Stimulated activated CD8-positive, alpha-beta memory T cell treated with anti-CD3 and anti-CD28 coated beads, Interleukin-7, amount 100 ng/mL, for 4 hours (primary cell): ENCODE measurements at regions not wholly inside any gene's neighbourhood (a gene's known extent, or its start where the extent isn't known, plus 50 kb on each side); places are given as distances from the start of the nearest gene placed in this dataset.
"Not testable (repeated sequence)": the region's sequence is repeated elsewhere in the genome, so short reads cannot be mapped to it uniquely, and the experiment has no call there.

Experiments
- DNase-seq, 2 donors: peaks; one replicate each; pipeline ENCODE4 v3.0.0-alpha.2; 2020; ENCODE audit warnings: low read depth in 2 of 2

DNA sequence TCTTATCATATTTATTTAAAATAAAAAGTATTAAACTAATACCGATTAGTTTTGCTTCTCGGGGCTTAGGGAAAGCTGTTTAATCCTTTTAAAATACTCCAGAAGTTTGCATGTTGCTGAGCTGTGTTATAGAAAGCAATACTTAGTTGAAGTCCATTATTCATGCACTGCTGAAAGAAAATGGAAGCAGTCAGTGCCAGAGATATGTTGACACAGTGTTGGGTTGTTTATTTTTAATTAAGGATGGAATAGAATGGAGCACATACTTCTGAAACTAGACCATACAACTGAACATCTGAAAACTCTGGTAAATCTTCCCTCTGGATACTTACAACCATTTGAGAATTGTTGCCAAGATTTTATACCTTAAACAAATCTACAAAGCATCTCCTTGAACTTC is 282.7 kb upstream of the CCDC179 start:
- no peak for DNase-seq

DNA sequence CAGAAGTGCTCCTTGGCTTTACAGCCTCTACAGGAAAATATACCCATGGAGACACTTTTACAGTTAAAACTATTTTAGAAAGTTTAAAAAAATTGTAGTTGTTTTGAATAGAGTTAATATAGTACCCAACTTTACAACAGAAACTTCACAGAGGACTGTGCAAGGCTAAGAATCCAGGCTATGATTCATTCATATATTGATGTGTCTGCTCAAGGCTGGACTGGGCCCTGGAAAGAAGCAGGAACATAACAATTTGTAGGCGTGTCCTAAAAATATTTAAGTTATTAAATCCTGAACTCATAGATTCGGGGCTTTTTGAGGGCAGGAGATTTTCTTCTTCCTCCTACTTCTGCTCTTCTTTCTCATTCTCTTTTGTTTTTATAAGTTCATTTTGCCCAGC is 291.5 kb upstream of the CCDC179 start:
- no peak for DNase-seq

DNA sequence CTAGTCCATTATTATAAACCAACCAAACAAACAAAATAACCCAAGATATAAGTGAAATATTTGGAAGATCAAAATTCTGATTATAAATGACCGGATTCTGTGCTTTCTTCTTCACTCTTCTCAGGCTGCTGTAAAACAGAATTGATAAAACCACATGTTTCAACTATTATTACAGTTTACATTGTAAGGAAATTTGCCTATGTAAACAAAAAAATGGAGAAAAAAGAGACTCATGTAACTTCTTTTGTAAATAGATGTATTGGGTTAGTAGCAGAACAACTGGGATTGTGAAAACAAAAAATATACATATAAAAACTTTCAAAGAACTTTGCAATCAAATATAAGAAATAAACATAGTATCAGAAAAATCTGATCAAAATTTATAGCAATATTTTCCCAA is 295.2 kb upstream of the CCDC179 start:
- DNase-seq = no peak

GRCh38 chr11:23164022-23164421 is 303.7 kb upstream of the CCDC179 start:
- DNase-seq = no peak

- DNase-seq = no peak
Observed at GRCh38 chr11:23166376-23166775, 306.1 kb upstream of the CCDC179 start.

DNA sequence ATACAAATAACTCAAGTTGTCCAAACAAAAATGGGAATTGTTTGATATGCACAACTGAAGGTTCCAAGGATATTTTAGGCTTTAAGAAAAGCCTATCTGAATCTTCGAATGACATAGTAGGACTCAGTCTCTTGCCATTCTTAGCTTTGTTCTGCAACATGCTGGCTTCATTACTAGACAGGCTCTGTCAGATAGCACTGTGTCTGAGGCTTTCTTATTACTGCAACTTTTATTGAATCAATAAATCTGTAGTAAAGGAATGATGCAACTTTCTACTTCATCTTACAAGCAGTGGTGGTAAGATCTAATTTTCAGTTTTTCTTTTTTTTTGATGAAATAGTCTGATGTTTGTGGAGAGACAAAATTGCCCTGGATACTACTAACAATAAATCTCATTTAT is 319.3 kb upstream of the CCDC179 start:
- DNase-seq = no peak

GRCh38 chr11:23181022-23181807 is 320.9 kb upstream of the CCDC179 start:
- DNase-seq = no peak

- DNase-seq = no peak
Observed at GRCh38 chr11:23192256-23192655, 332.0 kb upstream of the CCDC179 start.

- no peak for DNase-seq
Observed at GRCh38 chr11:23201936-23202522, 341.8 kb upstream of the CCDC179 start.

DNA sequence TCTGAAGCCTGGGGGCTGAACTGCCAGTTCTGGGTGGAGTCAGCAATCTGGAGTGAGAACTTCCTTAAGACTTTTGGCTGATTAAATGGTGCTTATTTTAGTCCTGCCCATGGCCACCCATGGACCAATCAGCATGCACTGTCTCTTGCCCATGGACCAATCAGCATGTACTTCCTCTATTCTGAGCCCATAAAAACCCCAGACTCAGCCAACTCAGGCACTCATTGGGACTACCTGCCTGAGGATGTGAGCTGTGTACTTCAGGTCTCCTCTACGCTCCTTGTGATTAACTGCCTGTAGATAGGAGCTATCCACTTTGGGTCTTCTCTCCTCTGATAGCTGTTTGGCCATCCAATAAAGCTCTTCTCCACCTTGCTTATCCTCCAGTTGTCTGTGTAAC is 342.3 kb upstream of the CCDC179 start:
- no peak for DNase-seq

DNA sequence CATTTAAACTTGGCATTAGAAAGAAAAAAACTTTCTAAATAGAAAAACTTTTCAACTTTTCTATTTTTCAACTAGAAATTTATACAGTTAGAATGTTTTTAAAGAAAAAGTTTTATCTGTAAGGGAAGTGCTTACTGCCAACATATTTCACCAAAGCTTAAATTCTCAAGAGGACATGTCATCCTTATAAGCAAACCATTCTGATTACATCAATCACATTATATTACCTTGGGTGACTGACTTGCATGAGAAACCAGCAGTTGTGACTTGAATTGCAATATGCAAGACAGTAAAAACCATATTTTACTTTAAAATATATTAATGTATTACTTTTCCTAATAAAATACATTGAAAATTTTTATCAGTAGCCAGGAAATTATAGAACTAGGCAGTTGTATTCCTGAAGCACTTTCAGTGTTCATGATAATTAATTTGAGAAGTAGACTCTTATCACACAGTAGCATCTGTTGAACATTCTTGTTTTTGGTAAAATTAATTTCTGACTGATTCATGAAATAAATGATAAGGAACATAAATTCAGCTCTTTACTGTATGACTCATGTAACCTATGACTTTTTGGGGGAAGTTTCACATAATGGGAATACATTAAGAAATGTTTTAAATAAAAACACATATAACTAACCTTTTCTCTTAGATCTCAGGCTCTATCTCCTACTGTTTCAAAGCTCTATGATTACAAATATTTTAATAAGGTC is 345.0 kb upstream of the CCDC179 start:
- DNase-seq = no peak

DNA sequence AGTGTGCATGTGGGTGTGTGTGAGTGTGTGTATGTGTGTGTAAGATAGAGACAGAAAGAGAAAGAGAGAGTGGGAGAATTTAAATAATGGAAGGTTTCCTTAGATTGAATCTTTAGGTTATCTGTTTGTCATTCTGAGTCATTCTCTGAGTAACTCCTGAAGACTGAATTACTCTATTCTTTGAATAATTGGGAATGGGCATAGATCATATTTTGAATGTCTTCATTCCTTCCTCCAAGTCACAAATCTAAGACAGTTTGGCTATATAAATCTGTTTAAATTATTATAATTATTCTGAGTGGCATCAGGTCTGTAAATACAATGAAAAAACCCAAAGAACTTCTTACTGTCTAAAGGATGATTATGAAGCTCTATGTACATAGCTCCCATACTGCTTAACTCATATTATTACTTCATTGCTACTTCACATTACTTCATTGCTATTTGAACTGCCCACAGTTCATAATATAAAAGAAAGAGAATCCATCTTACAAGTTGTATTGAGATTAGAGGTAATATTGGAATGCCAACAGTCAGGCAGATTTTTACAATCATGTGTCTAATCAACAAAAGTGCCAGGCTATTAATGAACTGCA is 346.6 kb upstream of the CCDC179 start:
- DNase-seq = no peak

GRCh38 chr11:23211221-23211620 is 350.9 kb upstream of the CCDC179 start:
- DNase-seq = no peak

GRCh38 chr11:23212807-23213206 is 352.5 kb upstream of the CCDC179 start:
- no peak for DNase-seq

- no peak for DNase-seq
Observed at GRCh38 chr11:23217072-23217471, 356.8 kb upstream of the CCDC179 start.

DNA sequence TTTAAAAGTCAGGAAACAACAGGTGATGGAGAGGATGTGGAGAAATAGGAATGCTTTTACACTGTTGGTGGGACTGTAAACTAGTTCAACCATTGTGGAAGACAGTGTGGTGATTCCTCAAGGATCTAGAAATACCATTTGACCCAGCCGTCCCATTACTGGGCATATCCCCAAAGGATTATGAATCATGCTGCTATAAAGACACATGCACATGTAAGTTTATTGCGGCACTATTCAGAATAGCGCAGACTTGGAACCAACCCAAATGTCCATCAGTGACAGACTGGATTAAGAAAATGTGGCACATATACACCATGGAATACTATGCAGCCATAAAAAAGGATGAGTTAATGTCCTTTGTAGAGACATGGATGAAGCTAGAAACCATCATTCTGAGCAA is 359.8 kb upstream of the CCDC179 start:
- DNase-seq = not testable (repeated sequence)

DNA sequence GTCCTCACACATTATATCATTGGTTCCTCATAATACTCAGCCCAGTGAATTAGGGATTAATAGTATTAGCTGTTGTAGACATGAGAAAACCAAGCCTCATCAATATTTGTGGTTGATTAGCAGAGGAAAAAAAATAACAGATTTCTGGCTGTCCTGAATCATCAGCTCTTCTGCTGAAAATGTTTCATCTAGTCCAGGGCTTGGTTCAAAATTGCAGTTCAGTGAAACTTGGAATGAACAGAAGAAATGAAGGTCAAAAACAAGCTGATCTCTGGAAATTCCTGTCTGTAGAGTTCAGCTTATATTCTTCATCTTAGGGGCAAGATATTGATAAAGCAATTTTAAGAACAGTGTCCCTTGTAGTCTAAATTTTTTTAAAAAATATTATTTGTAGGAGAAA is 361.1 kb upstream of the CCDC179 start:
- DNase-seq = no peak

DNA sequence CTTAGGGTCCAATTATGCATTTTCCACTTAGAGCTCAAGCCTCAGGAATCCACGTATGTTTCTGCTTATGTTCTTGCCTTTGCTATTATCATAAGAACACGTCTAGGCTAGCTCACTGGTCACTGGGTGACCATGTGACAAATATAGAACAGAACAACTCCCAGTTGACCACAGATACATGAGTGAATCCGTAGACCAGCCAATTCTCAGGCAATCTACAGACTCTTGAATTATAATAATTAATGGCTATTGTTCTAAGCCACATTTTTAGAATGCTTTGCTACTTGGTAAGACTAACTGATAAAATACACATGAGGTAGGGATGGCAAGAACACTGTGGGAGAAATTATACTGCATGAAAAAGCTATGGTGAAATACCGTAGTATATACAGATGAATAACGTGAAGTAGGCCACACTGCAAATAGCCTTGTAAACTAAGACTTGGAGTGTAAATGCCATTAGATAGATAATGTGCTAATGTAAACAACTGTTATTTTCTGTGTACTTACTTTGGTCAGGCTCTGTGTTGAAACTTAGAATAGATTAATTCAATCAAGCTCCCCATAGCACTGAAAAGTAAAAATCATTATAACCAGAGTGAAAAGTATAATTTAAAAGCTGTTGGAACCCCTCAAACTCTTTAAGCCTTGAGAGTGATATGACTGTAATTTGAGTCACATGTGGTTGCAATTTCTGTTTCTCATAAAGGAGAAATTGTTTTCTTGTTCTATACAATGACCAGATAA is 366.2 kb upstream of the CCDC179 start:
- DNase-seq = no peak

DNA sequence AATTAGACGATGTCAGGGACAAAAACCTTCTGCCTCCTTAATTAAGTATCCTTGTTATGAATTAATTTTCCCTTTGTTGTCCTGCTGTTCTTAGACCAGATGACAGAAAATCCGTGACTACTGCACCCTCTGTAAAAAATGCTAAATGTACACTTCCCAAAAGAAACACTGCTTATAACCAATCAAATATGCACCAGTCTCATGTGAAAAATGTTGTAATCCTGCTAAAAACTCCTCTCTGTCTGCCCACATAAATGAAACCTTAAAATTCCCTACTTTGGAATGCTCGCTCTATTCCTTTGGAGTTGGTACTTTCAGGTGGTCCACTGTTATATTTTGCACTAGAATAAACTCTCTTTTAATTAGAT is 366.8 kb upstream of the CCDC179 start:
- DNase-seq = no peak

DNA sequence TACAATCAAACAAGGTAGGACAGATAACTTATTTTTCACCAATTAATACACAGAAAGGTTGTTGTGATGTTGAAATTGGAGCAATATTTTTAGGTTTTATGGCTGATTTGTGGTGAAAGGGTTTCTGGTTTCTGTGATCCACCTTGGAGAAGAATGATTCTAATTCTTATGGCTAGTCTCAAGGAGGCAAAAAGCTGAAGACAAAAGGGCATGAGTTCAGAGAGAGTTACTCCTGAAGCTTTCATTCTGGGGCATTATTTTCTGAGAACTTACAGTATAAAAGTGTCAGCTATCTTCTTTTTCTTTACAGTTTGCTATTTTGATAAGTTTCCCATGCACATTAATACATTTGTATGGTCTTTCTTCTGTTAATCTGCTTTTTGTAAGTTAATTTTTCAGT is 372.4 kb upstream of the CCDC179 start:
- no peak for DNase-seq

DNA sequence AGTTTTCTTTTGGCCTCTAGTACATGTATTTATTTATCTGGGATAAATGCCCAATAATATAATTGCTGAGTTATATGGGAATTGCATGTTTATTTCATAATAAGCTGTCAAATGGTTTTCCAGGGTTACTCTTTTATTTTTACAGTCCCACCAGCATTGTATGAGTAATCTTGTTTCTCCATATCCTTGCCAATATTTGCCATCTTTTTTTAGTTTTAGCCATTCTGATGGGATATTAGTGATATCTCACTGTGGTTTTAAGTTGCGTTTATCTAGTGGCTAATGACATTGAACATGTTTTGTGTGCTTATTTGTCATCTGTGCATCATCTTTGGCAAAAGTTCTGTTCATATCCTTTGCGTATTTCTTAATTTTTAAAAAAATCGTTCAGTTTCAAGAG is 372.8 kb upstream of the CCDC179 start:
- DNase-seq = no peak
